Upper lobe of left lung (tissue), 6 donors: ENCODE measurements at regions not wholly inside any gene's neighbourhood (a gene's known extent, or its start where the extent isn't known, plus 50 kb on each side); places are given as distances from the start of the nearest gene placed in this dataset.

Experiments
- ATAC-seq, 2 donors: fragments of 200-7000 bp; cut with Tn5 transposase; one replicate each; pipeline ENCODE4 v1.9.1; 2022; ENCODE audit warnings: mild to moderate bottlenecking in 2 of 2, moderate library complexity in 2 of 2; ENCODE audit not compliant: low FRiP score in 2 of 2
- DNase-seq, 2 donors: peaks; one replicate each; pipeline ENCODE4 v3.0.0-alpha.2; 2019 to 2020
- H3K27ac ChIP-seq, 4 donors: fragments of 200-600 bp; sonication (generic); one replicate each; pipeline ENCODE4 v1.5.1; 2016 to 2019
- H3K27me3 ChIP-seq, 4 donors: fragments of 200-600 bp; sonication (generic); one replicate each; pipeline ENCODE4 v1.5.1; 2017 to 2019
- H3K36me3 ChIP-seq, 4 donors: fragments of 200-600 bp; sonication (generic); one replicate each; pipeline ENCODE4 v1.5.1; 2016 to 2019
- H3K4me1 ChIP-seq, 4 donors: fragments of 200-600 bp; sonication (generic); one replicate each; pipeline ENCODE4 v1.5.1; 2018 to 2019
- H3K4me3 ChIP-seq, 4 donors: fragments of 200-600 bp; sonication (generic); one replicate each; pipeline ENCODE4 v1.5.1; 2017 to 2019; ENCODE audit warnings: mild to moderate bottlenecking in 2 of 4, moderate library complexity in 1 of 4
- H3K9me3 ChIP-seq, 4 donors: fragments of 200-600 bp; sonication (generic); one replicate each; pipeline ENCODE4 v1.5.1; 2018 to 2019
- EP300 ChIP-seq, 4 donors: sonication (generic); formaldehyde crosslinking; IDR thresholded peaks; one replicate each; pipeline ENCODE4 v1.5.1; 2017; ENCODE audit warnings: antibody characterized with exemption in 4 of 4, control low read depth in 2 of 4
- POLR2A ChIP-seq, 4 donors: fragments of 450-650 bp; IDR thresholded peaks; one replicate each; pipeline ENCODE4 v1.5.1; 2016 to 2017; ENCODE audit warnings: antibody characterized with exemption in 4 of 4, mild to moderate bottlenecking in 2 of 4
- POLR2AphosphoS5 ChIP-seq, 2 donors: sonication (generic); formaldehyde crosslinking; IDR thresholded peaks; one replicate each; pipeline ENCODE4 v1.5.1; 2017; ENCODE audit warnings: antibody characterized with exemption in 2 of 2
- WGBS, 2 donors: methylation state at CpG; one replicate each; pipeline ENCODE4 v1.1.5; 2017 to 2018; 5-methylcytosine and 5-hydroxymethylcytosine counted together
- TF ChIP-seq, protein P1 (sequence below), 6 experiments: fragments of 450-650 bp in 4 of 6; fragments of 200-600 bp in 2 of 6; sonication (generic) in 2 of 6; IDR thresholded peaks; one replicate each; pipeline ENCODE4 v1.5.1; 2016 to 2019; ENCODE audit warnings: antibody characterized with exemption in 6 of 6
- donor health status: DM: no; HTN: no; CAD: no; lungs with moderate emphysema.
- donor health status: DM: no; HTN: yes; CAD: no; lungs with severe emphysema.

DNA sequence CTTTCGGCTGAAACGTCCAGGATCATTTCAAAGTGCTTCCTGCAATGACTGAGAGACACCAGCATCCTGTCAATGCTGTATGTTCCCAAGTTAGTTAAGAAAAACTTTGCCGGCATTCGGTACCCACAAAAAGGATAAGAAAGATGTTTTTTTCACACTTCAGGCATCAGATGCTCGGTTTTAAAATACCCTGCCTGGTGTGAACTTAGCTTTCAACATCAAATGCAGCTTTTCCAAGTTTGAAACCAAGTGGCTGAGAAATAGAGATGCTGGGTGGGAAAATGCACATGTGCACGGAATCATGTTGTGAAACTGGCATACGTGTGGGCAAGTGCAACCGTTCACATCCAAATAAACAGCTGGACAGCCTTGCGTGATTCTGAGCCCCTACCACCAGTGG lies 254.9 kb upstream of the IGF1R start:
- no peak for ATAC-seq
- 72 to 74% methylated on average over 9 of the region's 9 CpGs for WGBS, 2 donors
- H3K9me3 ChIP-seq = no peaks in the 10 kb centered on the region

DNA sequence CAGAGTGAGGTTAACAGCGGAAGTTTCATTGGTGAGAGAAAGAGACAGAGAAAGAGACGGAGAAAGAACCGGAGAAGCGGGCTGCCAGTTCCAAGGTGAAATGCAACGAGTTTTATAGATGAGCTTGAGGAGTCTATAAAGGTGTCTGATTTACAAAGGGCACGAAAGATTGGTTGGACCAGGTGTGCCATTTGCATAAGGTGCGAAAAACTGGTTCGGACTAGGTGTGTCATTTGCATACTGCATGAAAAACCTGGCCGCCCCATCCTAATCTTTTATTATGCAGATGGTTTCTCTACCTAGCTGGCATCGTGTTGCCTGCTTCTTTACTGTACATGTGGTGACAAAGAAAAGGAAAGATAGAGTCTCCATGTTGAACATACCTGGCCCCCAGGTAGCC lies 253.8 kb upstream of the IGF1R start:
- Histone ChIP-seq H3K27ac (no peak overlapping the region), H3K4me3 (no peak overlapping the region), H3K4me1 (no peaks in the 10 kb centered on the region), H3K9me3 (no peaks in the 10 kb centered on the region), H3K27me3 (no peaks in the 10 kb centered on the region), H3K36me3 (no peaks in the 10 kb centered on the region)
- ATAC-seq (no peak), DNase-seq (no peak)
- WGBS, 2 donors = 77 to 79% methylated on average over 10 of the region's 10 CpGs
- TF ChIP-seq POLR2AphosphoS5 (IDR thresholded peaks at IDR 0.05) (no peak), POLR2A (IDR thresholded peaks at IDR 0.05) (no peak), EP300 (IDR thresholded peaks at IDR 0.05) (no peak)
- TF ChIP-seq, protein P1, sequence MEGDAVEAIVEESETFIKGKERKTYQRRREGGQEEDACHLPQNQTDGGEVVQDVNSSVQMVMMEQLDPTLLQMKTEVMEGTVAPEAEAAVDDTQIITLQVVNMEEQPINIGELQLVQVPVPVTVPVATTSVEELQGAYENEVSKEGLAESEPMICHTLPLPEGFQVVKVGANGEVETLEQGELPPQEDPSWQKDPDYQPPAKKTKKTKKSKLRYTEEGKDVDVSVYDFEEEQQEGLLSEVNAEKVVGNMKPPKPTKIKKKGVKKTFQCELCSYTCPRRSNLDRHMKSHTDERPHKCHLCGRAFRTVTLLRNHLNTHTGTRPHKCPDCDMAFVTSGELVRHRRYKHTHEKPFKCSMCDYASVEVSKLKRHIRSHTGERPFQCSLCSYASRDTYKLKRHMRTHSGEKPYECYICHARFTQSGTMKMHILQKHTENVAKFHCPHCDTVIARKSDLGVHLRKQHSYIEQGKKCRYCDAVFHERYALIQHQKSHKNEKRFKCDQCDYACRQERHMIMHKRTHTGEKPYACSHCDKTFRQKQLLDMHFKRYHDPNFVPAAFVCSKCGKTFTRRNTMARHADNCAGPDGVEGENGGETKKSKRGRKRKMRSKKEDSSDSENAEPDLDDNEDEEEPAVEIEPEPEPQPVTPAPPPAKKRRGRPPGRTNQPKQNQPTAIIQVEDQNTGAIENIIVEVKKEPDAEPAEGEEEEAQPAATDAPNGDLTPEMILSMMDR (IDR thresholded peaks at IDR 0.05) = no peak

More for the DNA sequence above, 254.9 kb upstream of the IGF1R start:
- no peak for DNase-seq
- H3K4me3 ChIP-seq = no peak overlapping the region
- H3K36me3 ChIP-seq = no peaks in the 10 kb centered on the region
- H3K27me3 ChIP-seq = no peaks in the 10 kb centered on the region
- TF ChIP-seq EP300 (IDR thresholded peaks at IDR 0.05) = no peak
- no peak for TF ChIP-seq POLR2AphosphoS5 (IDR thresholded peaks at IDR 0.05)
- TF ChIP-seq, protein P1 (IDR thresholded peaks at IDR 0.05) = no peak
- no peak for TF ChIP-seq POLR2A (IDR thresholded peaks at IDR 0.05)
- H3K4me1 ChIP-seq = no peaks in the 10 kb centered on the region
- no peak overlapping the region for H3K27ac ChIP-seq

DNA sequence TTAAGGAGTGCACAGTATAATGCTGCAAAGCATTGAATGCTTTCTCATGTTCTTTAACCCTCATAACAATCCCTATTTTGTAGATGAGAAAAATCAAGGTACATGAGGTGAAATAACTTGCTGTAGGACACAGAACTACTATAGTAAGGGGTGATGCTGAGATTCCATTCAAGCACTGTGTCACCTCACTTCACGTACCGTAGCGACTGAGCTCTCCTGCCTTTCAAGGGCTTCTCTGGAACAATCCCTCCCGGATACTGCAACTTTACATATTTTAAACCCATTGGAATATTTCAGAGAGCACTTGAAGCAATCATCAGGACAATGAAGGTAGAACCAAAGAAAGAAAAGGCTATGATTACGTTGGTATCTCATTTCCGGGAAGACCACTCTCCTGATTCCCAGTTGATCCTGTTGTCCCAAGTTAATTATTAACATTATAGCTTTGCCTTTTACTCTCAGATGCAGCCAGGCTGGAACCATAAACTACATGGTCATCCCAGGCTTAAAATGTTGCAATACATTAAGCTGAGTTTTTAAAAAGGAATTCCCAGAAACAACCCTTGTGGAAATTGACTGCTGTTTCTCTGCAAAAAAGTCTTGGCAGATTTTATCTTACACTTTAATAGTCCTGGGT lies 252.2 kb upstream of the IGF1R start:
- DNase-seq = no peak
- no peak overlapping the region for H3K4me3 ChIP-seq
- no peak for TF ChIP-seq POLR2A (IDR thresholded peaks at IDR 0.05)
- no peak for TF ChIP-seq POLR2AphosphoS5 (IDR thresholded peaks at IDR 0.05)
- no peak for TF ChIP-seq EP300 (IDR thresholded peaks at IDR 0.05)
- TF ChIP-seq, protein P1 (IDR thresholded peaks at IDR 0.05) = no peak
- no peaks in the 10 kb centered on the region for H3K4me1 ChIP-seq
- no peaks in the 10 kb centered on the region for H3K36me3 ChIP-seq
- H3K9me3 ChIP-seq = no peaks in the 10 kb centered on the region
- H3K27me3 ChIP-seq = no peaks in the 10 kb centered on the region
- no peak for ATAC-seq
- 71 to 81% methylated on average over 6 of the region's 6 CpGs for WGBS, 2 donors
- H3K27ac ChIP-seq = no peak overlapping the region

DNA sequence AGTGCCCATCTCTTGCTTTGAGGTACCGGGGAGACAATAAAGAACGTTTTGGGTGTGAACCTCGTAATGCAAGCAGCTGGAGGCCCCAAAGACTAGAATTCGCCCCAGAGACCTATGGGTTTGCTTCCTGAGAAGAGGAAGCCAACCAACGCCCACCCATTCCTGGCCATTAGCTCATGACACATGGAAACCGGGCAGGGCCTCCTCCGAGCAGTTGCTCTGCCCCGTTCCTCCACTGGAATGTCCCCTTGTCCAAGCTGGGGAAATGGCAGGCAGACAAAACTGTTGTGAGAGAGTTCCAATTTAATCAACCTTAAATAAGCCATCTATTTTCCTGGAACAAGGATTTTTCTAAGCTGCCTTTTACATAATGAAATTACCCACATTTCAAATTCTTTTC lies 250.9 kb upstream of the IGF1R start:
- Histone ChIP-seq H3K9me3 (no peaks in the 10 kb centered on the region), H3K27ac (no peak overlapping the region), H3K4me1 (no peaks in the 10 kb centered on the region), H3K4me3 (no peak overlapping the region), H3K36me3 (no peaks in the 10 kb centered on the region), H3K27me3 (no peaks in the 10 kb centered on the region)
- ATAC-seq (no peak), DNase-seq (no peak)
- 75 to 76% methylated on average over 4 to 8 of the region's 8 CpGs for WGBS, 2 donors
- no peak for TF ChIP-seq POLR2AphosphoS5 (IDR thresholded peaks at IDR 0.05)
- TF ChIP-seq POLR2A (IDR thresholded peaks at IDR 0.05) = no peak
- no peak for TF ChIP-seq EP300 (IDR thresholded peaks at IDR 0.05)
- TF ChIP-seq, protein P1 (IDR thresholded peaks at IDR 0.05) = no peak

DNA sequence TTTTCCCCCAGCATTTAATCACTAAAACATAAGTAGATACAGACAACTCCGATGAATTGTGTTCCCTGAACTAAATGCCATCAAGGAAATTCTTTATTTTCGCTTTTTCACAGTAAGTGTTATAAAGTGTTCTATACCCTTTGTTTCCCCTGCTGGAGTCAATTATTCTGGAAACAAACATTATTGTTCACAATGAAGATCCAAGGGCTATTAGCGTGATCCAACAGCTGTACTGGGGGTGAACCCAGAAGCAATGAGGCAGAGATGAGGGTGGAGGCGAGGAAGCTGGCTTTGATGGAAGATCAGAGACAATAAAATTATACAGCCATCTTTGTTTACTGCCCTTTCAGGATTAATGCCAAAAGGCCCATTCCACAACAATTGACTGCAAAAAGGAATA lies 250.3 kb upstream of the IGF1R start:
- 89 to 90% methylated on average over 4 of the region's 4 CpGs for WGBS, 2 donors
- no peaks in the 10 kb centered on the region for H3K36me3 ChIP-seq
- TF ChIP-seq POLR2A (IDR thresholded peaks at IDR 0.05) (no peak), EP300 (IDR thresholded peaks at IDR 0.05) (no peak), POLR2AphosphoS5 (IDR thresholded peaks at IDR 0.05) (no peak)
- TF ChIP-seq, protein P1 (IDR thresholded peaks at IDR 0.05) = no peak
- no peaks in the 10 kb centered on the region for H3K9me3 ChIP-seq
- no peak overlapping the region for H3K27ac ChIP-seq
- ATAC-seq (no peak), DNase-seq (no peak)
- no peak overlapping the region for H3K4me3 ChIP-seq
- H3K4me1 ChIP-seq = no peaks in the 10 kb centered on the region
- no peaks in the 10 kb centered on the region for H3K27me3 ChIP-seq
